GM19238 (cell line): ENCODE measurements at regions not wholly inside any gene's neighbourhood (a gene's known extent, or its start where the extent isn't known, plus 50 kb on each side); places are given as distances from the start of the nearest gene placed in this dataset.

Experiments
- DNase-seq: peaks from one replicate; pipeline ENCODE4 v3.0.0; 2011; ENCODE audit warnings: low spot score; ENCODE audit not compliant: insufficient read length

DNA sequence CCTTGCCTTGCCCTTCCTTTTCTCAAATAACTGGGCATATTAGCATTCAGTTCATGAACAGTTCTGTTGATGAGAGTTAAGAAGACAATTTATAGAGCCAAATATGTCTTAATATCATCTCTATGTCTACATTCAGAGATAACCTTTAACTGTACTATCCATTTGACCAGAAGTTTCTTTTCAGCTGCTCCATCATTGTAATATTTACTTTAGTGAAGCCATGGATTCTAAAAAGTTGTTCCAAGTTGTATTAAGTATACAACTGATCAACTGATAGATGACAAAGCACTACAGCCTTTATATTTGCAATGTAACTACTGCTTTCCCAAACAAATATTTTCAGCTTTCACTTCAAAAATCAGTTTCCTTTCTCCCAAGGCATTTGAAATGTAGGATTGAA, 1252.7 kb downstream of the EPHA7 start:
- no peak for DNase-seq

DNA sequence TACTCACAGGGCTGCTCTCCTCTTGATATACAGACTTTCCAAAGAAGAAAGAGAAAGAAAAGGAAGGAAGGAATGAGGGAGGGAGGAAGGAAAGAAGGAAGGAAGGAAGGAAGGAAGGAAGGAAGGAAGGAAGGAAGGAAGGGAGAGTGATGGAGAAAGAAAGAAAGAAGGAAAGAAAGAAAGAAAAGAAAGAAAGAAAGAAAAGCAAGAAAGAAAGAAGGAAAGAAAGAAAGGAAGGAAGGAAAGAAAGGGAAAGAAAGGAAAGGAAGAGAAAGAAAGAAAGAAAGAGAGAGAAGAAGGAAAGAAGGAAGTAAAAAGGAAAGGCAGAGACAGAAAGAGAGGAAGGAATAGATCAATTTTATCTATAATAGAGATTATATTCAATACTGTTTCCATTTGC, 1257.4 kb downstream of the EPHA7 start:
- no peak for DNase-seq

DNA sequence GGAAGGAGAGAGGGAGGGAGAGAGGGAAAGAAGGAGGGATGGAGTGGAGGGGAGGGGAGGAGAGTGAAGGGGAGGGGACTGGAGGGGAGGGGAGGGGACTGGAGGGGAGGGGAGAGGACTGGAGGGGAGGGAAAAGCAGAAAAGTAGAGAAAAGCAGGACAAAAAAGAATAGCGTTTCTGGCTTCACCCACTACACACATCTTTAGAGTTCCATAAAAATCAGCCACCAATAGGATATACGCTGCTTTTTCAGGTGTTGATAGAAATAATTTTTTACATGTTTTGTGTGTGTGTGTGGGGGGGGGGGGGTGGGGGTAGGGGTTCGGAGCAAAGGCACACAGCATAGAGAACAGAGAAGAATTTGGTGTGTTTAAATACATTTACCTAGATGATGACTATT, 1259.1 kb downstream of the EPHA7 start:
- DNase-seq: no peak

DNA sequence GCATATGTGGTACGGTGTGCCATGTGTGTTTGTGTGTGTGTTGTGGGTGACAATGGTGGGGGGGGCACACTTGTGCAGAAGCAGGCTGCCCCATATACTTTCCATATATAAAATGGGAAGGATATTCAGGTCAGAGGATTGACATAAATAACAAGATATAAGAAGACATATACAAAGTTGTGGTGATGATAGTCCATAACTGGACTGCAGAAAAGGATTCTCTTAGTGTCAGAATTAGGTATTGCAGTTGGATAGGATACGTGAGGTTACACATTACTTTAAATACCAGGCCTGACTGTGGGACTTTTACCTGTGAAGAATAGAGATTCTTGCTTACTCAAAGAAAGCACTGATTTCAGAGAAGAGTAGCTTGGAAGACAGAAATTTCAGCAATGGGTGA, 1260.3 kb downstream of the EPHA7 start:
- DNase-seq: no peak

DNA sequence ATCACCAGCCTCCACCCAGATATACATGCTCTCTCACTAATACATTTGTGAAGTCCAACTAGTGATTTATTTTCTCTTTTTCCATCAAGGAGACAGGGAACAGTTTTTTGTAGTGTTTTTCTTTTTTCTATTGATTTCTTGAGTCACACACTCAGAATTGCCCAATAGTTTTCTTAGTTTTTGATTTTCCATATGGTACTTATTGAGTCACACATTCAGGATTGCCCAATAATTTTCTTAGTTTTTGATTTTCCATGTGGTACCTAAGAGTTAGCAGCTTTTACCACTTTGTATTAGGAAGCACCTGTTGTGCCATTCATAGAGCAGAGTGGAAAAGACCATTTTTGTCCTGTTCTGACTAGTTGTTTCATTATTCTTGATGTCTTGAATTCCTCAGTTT, 1268.8 kb downstream of the EPHA7 start:
- DNase-seq: no peak

DNA sequence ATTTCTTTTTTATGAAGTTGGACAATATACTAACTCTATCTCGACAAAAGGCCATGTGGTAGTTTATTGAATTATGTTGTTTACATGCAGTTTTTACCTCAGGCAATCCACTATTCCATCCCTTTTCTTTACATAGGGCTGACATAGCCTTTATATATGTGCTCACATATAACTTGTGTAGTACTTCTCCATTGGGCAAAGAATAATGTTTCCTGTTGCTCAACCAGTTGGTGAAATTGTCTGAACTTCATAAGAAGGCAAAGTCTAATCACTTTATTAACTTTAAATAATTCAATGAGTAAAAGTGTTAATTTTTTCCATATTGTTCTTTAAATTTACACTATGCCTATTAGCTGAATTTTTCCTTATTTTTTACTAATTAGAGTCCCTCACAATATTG, 1272.1 kb downstream of the EPHA7 start:
- no peak for DNase-seq

DNA sequence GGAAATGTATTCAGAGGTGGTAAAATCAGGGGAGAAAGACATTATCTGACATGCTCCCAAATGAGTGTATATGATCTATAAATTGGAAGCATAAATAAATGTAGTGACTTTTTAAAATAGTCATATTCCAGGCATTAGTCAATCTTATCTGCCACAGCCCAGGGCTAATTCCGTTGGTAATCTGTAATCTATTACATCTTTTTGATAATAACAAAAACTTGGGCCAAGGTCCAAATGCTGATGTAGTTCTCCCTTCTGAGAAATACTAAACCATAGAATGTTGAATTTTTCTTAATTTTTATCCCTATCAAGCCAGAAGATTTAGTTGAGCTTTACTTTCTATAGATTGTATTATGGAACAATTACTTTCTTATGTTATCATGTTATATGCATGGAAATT, 1279.8 kb downstream of the EPHA7 start:
- no peak for DNase-seq

DNA sequence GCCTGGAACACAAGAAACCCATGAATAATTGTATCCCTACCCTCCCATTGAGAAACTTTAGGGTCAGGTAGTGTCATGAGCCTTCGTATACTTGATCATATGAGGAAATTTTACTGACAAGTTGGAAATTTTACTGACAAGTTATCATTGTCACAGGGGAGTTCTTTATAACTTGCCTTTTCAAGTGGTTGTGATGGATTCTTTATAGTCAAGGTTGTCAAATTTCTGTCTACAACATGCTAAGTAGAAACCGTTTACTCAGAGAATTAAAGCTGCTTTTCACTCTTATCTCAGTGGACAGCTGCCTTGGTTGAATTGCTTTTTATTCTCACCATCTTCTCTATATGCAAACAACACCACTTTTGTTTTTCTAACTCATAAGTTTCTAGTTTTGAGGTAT, 1286.4 kb downstream of the EPHA7 start:
- no peak for DNase-seq

DNA sequence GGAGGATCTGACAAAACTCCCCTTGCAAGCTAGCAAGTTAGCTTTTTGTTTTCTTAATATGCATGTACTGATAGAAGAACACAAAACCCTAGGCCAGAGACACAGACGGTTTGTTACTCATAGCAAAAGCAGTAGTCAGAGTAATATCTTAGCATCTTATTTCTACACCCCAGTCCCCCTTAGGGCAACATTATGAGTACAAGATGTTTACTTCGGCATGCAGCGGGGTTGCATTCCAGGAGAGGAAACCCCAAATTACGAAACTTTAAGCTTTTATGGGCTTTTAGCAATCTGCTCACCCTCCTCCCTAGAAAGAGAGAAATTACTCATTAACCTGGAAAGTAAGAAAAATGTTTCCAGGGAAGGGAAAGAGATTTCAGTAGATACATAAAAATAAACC, 1286.9 kb downstream of the EPHA7 start:
- DNase-seq: no peak

DNA sequence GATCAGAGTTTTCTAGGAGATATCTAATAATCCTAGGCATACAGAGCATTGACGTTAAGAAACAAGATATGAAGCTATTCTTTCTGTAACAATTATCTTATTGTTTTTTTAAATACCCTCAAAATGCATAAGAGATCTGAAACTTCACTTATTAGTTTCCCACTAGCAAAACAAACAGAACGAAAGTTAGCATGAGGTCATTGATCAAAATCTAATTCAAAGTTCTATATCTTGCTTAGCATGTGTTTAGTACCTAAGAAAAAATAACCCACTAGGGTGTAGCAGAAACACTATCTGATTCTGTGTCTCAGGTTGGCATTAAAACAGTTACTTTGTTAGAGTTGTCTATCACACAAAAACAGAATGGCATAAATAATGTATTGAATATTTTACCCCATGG, 1288.4 kb downstream of the EPHA7 start:
- no peak for DNase-seq

DNA sequence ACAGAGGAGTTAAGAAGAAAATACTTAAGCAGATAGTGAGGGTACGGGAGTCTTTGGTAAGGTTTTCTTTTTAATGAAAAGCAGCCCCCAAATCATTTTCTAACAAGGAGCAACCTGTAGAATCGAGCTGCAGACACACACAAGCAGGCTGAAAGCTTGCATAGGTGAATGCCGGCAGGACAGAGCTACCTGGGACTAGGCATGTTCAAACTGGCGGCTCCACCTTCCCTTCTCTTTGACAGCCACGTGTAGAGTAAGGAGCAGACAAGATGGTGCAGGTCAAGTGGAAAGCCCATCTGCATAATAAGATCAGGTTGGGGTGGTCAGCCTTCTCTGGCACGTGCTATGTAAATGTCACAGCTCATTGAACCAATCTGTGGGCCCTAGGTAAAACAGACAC, 1292.4 kb downstream of the EPHA7 start:
- no peak for DNase-seq

DNA sequence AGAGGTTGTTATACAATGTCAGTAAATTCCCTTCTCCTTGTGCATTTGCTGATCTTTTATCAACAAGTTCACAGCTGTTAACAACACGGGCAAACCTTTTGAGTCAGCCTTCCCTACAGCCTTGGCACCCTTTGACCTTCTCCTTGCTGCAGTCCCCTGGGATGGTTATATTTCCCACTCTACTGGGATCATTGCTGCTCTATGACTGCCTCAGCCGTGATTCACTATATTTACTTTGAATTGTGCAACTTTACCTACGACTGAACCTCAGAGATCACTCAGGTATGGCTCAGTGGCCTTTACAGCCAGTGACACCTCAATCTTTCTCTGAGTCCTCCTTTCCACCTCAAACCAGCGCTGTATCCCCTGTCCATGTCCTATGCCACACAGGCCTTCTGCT, 1293.3 kb downstream of the EPHA7 start:
- no peak for DNase-seq

DNA sequence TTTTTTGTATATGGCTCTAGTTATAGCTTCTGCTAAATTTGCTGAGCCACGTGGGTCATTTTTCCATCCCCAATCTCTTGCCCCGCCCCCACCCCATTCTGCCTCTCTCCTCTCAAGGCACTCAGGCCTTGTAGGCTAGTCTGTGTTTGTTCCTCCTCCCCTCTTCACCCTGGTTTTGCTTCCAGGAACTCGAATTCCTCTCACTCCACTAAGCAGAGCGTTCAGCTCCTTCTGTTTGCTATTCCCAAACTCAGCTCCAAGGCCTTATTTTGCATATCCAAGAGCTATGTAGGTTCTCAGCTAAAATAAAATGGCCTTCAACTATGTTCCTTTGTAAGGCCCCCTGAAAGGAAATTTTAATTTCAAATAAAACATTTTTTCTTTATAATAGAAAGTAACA, 1293.7 kb downstream of the EPHA7 start:
- no peak for DNase-seq

DNA sequence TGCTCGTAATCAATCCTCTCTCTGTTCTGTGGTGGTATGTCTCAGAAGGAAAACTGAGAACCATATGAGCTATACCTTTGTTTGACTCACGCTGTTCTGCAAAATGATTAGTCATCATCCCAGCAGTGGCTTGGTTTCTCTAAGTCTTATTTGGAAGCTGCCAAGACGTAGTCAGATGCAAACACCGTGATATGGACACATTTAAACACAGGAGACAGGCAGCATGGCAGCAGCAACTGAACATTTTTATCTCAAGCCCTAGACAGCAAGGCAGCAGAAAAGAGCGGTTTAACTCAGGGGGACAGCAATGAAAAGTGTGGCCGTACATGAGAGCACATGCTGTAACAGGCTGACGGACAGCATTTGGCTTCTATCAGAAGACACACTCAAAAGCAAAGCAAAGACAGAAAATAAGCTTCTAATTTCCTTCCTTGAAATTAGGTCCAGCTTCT, 1295.1 kb downstream of the EPHA7 start:
- DNase-seq: no peak

DNA sequence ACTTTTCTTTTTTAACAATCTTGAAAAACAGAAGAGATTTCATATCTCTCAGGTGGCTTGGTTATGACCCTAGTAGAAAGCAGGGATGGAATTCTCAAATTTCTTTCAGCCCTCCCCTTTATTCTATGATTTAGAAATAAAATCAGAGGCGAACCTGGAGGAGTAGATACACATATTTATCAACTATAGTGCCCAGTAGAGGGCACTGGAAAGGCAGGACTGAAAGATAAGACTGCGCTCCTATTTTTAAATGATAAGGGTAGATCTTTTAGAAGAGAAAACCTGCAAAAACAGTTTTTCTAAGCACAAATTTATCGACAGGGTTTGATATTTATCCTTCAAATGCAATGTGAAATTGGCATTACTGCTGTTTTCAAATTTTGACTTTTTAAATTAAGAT, 1296.6 kb downstream of the EPHA7 start:
- no peak for DNase-seq

DNA sequence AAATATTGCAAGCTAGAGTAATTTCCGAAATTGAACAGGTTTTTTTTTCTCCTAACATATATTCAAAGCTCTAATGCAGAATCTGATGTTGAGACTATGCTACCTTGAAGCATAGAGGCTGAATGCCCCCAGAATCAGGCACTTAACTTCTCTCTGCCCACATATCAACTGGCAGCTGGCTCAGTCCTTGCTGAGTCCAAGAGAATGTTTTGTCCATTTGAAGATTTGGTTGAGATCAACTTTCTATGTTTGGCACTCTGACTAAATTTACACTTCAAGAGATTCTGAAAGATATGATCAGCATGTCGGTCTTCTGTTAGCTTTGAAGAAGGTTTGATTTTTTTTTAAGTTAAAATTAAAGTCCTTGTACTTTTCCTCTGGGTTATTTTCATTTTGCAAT, 1298.1 kb downstream of the EPHA7 start:
- DNase-seq: no peak

DNA sequence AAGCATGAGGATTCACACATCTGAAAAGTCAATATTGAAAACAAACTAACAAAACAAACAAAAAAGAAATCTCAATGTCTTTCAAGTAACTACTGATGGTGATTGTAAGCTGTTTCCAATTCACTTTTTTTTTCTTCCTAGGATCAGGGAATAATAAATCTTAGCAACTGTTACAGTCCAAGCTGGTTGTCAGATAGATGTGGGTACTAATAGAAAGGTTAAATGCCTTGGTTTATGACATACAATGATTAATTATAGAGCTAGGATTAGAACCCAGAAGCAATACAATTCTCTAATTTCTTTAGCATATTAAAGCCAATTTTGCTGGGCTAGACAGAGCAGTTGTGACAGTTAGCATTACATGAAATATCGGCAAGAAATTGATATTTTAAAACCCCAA, 1301.6 kb downstream of the EPHA7 start:
- no peak for DNase-seq

DNA sequence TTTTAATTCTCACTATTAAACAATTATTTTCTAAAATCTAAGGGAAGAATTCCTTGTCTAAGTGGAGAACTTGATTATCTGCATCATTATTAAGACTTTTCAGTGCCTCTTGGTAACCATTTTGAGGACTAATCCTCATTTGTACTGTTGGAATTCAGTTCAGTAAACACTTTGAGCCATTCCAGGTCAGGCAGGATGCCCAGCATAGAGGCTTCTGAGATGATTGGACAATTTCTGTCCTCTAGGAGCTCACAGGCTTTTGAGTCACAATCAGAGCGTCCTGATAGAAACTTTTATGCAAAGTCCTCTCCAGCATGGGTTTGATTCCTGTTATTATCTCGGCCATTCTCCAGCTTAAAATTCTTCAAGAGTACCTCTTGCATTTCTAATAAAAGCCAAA, 1304.6 kb downstream of the EPHA7 start:
- no peak for DNase-seq

DNA sequence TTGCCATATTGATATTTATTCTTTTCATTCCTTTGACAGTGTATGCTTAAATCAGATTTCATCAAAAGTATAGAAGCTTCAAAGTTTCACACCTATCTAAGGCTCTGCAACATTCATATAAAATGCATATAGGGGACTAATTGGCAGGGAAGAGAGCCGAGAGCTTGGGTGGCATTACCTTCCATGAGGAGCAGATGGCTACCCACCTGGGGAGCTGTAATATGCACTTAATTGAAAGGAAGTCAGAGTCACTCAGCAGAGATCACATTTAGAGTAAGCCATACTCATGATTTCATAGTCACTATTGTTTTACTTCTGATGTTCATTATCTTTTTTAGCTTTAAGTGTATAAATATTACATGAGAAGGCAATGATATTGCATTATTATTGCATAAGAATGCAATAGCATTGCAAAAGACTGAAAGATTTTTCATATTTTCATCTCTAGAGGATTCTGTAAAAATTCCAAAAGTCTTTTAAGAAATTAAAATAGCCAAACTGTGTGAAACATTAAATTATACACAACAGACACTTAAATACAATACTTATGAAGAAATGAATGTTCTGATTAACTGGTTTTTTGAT, 1305.2 kb downstream of the EPHA7 start:
- no peak for DNase-seq

DNA sequence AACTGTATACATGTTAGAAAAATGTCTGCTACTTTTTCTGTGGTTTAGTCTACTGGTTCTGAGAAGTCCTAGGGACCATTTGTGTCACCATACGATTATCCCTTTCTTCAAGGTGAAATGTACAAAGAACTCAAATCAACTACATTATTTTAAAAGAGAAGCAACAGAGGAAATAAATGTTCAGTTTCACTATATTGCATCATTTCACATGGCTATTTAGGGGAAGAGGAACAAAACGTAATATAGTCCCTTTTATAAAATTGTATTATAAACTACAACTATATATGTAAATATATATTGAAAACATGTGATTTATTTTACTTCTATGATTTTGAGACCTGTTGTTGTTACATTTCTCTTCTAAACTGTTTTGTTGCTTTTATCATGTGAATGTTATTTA, 1308.0 kb downstream of the EPHA7 start:
- DNase-seq: no peak

DNA sequence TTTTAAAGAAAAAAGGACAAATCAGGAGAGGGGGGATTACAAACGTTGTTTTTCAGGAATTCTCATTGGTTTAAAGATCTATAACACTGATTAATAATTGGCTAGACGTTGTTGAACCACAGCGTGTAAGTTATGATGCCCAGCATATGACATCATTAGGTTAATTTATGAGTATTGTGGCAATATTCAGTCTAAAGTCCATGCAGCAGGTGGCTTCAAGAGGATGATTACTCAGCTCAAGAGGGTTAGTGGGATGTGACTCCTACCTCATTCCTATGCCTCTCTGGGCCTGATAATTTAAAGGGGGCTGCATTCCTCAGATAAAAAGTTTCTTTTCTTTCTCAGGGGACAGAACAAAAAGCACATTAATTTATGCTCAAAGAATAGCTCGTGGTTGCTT, 1309.0 kb downstream of the EPHA7 start:
- DNase-seq: no peak

DNA sequence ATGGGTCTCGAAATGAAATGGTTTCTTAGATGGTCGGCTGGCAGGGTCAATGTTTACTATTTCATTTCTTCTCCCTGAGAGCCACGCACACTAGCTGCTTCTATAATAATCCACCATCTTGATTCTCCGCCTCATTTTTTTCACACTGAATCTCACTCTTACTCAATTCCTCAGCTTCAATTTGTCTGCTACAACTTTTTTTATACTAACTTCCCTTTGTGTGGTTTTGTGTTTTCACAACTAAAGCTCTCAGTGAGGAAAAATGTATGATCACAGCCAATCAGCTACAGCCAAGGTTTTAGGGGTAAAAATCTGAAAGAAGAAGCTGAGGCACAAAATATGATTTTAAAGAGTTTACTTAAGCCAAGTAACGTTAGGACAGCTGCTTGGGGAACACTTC, 1309.4 kb downstream of the EPHA7 start:
- no peak for DNase-seq

DNA sequence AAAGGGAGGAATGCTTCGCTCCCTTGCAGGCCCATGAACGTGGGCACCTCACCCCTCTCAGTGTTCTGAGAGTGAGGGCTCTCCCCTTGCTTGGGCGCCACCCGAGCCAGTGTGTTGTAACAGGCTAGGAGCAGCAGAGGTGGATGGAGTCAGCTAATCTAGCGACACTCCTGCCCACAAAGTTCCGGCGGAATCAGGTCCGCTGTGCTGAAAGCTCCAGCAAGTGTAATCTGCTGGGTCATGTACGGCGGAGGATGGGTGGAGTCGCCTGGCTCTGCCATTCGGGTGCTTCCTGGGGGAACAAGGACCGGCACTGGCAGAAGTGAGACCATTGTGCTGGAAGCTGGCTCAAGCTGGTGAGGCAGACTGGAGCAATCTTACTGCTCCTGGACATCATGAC, 1310.1 kb downstream of the EPHA7 start:
- no peak for DNase-seq

DNA sequence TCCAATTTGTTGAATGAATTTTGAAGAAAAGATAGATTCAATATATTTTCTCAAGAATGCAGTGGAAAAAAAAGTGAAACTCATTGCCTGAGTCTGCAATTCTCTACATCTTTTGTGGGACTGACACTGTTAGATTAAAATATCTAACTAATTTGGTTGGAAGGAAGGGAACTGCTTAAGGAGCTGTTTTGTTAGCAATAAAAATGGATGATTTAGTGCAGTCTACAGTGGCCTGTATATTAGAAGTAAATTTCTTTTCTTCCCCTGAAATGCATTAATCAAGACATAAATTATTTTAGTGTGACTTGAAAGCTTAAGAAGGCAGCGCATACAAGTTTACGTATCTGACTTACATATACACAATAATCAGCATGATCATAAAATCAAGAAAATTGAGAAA, 1332.6 kb downstream of the EPHA7 start:
- DNase-seq: no peak
